GM23338 (cell line): ENCODE measurements at regions not wholly inside any gene's neighbourhood (a gene's known extent, or its start where the extent isn't known, plus 50 kb on each side); places are given as distances from the start of the nearest gene placed in this dataset.

Experiments used
- CREB1 ChIP-seq: fragments of 250-450 bp; sonication (Bioruptor Pico); IDR thresholded peaks from 2 replicates; pipeline ENCODE4 v1.5.0; 2020; ENCODE audit warnings: low read depth, mild to moderate bottlenecking, moderate library complexity
- EZH2 ChIP-seq: fragments of 200-600 bp; sonication (generic); IDR thresholded peaks from one replicate; pipeline ENCODE4 v1.8.0; 2017; ENCODE audit warnings: antibody characterized with exemption, mild to moderate bottlenecking, low read depth; ENCODE audit not compliant: unreplicated experiment
- EZH2phosphoT487 ChIP-seq: fragments of 200-600 bp; sonication (generic); IDR thresholded peaks from one replicate; pipeline ENCODE4 v1.8.1; 2018; ENCODE audit warnings: antibody characterized with exemption; ENCODE audit not compliant: unreplicated experiment
- JUNB ChIP-seq: IDR thresholded peaks from one replicate; pipeline ENCODE4 v1.6.1; 2016; ENCODE audit warnings: antibody characterized with exemption; ENCODE audit not compliant: unreplicated experiment
- NANOG ChIP-seq: IDR thresholded peaks from 2 replicates; pipeline ENCODE4 v1.6.1; 2016; ENCODE audit warnings: antibody characterized with exemption, borderline replicate concordance
- POLR2AphosphoS5 ChIP-seq: IDR thresholded peaks from 2 replicates; pipeline ENCODE4 v1.6.1; 2016; ENCODE audit warnings: antibody characterized with exemption, low read depth
- ZNF114 ChIP-seq: fragments of 250-450 bp; sonication (Bioruptor Pico); IDR thresholded peaks from 2 replicates; pipeline ENCODE4 v1.5.0; 2020; ENCODE audit warnings: mild to moderate bottlenecking, moderate library complexity
- ZNF331 ChIP-seq: fragments of 250-450 bp; sonication (Bioruptor Pico); IDR thresholded peaks from 2 replicates; pipeline ENCODE4 v1.5.0; 2020; ENCODE audit warnings: low read depth, mild to moderate bottlenecking, moderate library complexity
- TF ChIP-seq, protein P1 (sequence below), 2 experiments: fragments of 200-600 bp in 1 of 2; sonication (generic) in 1 of 2; conservative IDR thresholded peaks; 2 replicates each; pipeline versions ENCODE4 v1.5.1 to v1.6.1; 2016 to 2017; ENCODE audit warnings: antibody characterized with exemption in 2 of 2, low read depth in 2 of 2, mild to moderate bottlenecking in 2 of 2, moderate library complexity in 1 of 2
- TF ChIP-seq, protein P2 (sequence below): IDR thresholded peaks from one replicate; pipeline ENCODE4 v1.6.1; 2018; ENCODE audit warnings: antibody characterized with exemption; ENCODE audit not compliant: unreplicated experiment
- TF ChIP-seq, protein P3 (sequence below): IDR thresholded peaks from 2 replicates; pipeline ENCODE4 v1.6.1; 2016; ENCODE audit warnings: antibody characterized with exemption
- TF ChIP-seq, protein P4 (sequence below): fragments of 250-450 bp; sonication (Bioruptor Pico); IDR thresholded peaks from 2 replicates; pipeline ENCODE4 v1.5.0; 2020; ENCODE audit warnings: mild to moderate bottlenecking, moderate library complexity

DNA sequence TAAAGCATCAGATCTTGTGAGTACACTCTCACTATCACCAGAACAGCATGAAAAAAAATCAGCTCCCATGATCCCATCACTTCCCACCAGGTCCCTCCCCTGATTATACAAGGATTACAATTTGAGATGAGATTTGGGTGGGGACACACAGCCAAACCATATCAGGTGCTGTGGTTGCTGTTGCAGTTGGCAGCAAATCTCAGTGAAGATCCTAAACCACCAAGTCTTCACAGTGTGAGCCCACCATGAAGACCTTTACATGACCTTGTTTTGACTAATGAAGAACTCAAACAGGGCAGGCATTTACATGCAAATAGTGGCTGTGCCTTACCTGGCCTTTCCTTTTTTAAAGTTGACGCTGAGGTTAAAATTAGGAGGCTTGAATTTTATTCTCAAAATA lies 242.6 kb downstream of the ACTR3B start:
- TF ChIP-seq, protein P1, sequence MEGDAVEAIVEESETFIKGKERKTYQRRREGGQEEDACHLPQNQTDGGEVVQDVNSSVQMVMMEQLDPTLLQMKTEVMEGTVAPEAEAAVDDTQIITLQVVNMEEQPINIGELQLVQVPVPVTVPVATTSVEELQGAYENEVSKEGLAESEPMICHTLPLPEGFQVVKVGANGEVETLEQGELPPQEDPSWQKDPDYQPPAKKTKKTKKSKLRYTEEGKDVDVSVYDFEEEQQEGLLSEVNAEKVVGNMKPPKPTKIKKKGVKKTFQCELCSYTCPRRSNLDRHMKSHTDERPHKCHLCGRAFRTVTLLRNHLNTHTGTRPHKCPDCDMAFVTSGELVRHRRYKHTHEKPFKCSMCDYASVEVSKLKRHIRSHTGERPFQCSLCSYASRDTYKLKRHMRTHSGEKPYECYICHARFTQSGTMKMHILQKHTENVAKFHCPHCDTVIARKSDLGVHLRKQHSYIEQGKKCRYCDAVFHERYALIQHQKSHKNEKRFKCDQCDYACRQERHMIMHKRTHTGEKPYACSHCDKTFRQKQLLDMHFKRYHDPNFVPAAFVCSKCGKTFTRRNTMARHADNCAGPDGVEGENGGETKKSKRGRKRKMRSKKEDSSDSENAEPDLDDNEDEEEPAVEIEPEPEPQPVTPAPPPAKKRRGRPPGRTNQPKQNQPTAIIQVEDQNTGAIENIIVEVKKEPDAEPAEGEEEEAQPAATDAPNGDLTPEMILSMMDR (conservative IDR thresholded peaks at IDR 0.05; ENCODE audit: low read depth in 2 of 2), result no peak
- TF ChIP-seq, protein P2, sequence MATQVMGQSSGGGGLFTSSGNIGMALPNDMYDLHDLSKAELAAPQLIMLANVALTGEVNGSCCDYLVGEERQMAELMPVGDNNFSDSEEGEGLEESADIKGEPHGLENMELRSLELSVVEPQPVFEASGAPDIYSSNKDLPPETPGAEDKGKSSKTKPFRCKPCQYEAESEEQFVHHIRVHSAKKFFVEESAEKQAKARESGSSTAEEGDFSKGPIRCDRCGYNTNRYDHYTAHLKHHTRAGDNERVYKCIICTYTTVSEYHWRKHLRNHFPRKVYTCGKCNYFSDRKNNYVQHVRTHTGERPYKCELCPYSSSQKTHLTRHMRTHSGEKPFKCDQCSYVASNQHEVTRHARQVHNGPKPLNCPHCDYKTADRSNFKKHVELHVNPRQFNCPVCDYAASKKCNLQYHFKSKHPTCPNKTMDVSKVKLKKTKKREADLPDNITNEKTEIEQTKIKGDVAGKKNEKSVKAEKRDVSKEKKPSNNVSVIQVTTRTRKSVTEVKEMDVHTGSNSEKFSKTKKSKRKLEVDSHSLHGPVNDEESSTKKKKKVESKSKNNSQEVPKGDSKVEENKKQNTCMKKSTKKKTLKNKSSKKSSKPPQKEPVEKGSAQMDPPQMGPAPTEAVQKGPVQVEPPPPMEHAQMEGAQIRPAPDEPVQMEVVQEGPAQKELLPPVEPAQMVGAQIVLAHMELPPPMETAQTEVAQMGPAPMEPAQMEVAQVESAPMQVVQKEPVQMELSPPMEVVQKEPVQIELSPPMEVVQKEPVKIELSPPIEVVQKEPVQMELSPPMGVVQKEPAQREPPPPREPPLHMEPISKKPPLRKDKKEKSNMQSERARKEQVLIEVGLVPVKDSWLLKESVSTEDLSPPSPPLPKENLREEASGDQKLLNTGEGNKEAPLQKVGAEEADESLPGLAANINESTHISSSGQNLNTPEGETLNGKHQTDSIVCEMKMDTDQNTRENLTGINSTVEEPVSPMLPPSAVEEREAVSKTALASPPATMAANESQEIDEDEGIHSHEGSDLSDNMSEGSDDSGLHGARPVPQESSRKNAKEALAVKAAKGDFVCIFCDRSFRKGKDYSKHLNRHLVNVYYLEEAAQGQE, result no peak
- TF ChIP-seq EZH2 (no peak), ZNF114 (CRISPR knock-in tag) (no peak), EZH2phosphoT487 (no peak), ZNF331 (no peak), POLR2AphosphoS5 (no peak), CREB1 (no peak), JUNB (no peak), NANOG (no peak)
- TF ChIP-seq, protein P3, sequence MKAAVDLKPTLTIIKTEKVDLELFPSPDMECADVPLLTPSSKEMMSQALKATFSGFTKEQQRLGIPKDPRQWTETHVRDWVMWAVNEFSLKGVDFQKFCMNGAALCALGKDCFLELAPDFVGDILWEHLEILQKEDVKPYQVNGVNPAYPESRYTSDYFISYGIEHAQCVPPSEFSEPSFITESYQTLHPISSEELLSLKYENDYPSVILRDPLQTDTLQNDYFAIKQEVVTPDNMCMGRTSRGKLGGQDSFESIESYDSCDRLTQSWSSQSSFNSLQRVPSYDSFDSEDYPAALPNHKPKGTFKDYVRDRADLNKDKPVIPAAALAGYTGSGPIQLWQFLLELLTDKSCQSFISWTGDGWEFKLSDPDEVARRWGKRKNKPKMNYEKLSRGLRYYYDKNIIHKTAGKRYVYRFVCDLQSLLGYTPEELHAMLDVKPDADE, result no peak
- TF ChIP-seq, protein P4, sequence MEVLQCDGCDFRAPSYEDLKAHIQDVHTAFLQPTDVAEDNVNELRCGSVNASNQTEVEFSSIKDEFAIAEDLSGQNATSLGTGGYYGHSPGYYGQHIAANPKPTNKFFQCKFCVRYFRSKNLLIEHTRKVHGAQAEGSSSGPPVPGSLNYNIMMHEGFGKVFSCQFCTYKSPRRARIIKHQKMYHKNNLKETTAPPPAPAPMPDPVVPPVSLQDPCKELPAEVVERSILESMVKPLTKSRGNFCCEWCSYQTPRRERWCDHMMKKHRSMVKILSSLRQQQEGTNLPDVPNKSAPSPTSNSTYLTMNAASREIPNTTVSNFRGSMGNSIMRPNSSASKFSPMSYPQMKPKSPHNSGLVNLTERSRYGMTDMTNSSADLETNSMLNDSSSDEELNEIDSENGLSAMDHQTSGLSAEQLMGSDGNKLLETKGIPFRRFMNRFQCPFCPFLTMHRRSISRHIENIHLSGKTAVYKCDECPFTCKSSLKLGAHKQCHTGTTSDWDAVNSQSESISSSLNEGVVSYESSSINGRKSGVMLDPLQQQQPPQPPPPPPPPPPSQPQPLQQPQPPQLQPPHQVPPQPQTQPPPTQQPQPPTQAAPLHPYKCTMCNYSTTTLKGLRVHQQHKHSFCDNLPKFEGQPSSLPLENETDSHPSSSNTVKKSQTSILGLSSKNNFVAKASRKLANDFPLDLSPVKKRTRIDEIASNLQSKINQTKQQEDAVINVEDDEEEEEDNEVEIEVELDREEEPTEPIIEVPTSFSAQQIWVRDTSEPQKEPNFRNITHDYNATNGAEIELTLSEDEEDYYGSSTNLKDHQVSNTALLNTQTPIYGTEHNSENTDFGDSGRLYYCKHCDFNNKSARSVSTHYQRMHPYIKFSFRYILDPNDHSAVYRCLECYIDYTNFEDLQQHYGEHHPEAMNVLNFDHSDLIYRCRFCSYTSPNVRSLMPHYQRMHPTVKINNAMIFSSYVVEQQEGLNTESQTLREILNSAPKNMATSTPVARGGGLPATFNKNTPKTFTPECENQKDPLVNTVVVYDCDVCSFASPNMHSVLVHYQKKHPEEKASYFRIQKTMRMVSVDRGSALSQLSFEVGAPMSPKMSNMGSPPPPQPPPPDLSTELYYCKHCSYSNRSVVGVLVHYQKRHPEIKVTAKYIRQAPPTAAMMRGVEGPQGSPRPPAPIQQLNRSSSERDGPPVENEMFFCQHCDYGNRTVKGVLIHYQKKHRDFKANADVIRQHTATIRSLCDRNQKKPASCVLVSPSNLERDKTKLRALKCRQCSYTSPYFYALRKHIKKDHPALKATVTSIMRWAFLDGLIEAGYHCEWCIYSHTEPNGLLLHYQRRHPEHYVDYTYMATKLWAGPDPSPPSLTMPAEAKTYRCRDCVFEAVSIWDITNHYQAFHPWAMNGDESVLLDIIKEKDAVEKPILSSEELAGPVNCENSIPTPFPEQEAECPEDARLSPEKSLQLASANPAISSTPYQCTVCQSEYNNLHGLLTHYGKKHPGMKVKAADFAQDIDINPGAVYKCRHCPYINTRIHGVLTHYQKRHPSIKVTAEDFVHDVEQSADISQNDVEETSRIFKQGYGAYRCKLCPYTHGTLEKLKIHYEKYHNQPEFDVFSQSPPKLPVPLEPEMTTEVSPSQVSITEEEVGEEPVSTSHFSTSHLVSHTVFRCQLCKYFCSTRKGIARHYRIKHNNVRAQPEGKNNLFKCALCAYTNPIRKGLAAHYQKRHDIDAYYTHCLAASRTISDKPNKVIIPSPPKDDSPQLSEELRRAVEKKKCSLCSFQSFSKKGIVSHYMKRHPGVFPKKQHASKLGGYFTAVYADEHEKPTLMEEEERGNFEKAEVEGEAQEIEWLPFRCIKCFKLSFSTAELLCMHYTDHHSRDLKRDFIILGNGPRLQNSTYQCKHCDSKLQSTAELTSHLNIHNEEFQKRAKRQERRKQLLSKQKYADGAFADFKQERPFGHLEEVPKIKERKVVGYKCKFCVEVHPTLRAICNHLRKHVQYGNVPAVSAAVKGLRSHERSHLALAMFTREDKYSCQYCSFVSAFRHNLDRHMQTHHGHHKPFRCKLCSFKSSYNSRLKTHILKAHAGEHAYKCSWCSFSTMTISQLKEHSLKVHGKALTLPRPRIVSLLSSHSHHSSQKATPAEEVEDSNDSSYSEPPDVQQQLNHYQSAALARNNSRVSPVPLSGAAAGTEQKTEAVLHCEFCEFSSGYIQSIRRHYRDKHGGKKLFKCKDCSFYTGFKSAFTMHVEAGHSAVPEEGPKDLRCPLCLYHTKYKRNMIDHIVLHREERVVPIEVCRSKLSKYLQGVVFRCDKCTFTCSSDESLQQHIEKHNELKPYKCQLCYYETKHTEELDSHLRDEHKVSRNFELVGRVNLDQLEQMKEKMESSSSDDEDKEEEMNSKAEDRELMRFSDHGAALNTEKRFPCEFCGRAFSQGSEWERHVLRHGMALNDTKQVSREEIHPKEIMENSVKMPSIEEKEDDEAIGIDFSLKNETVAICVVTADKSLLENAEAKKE (CRISPR knock-in tag), result peak; percentile 54; the same call in 1 of the 2 replicates
